GM12878 (cell line): ENCODE measurements at regions not wholly inside any gene's neighbourhood (a gene's known extent, or its start where the extent isn't known, plus 50 kb on each side); places are given as distances from the start of the nearest gene placed in this dataset.

Experiments used
- EED ChIP-seq: sonication (generic); IDR thresholded peaks from 2 replicates; pipeline ENCODE4 v1.6.1; 2016; ENCODE audit warnings: antibody characterized with exemption, low read depth
- GABPA ChIP-seq: IDR thresholded peaks from 2 replicates; pipeline ENCODE4 v1.6.1; 2014; ENCODE audit warnings: antibody characterized with exemption, low read depth, mild to moderate bottlenecking, inconsistent platforms
- SRF ChIP-seq, 2 experiments: IDR thresholded peaks; 2 replicates each; pipeline ENCODE4 v1.6.1; 2011; ENCODE audit warnings: low read depth in 2 of 2, low read length in 2 of 2, mild to moderate bottlenecking in 1 of 2, moderate library complexity in 1 of 2
- SUPT20H ChIP-seq: IDR thresholded peaks from 2 replicates; pipeline ENCODE4 v1.6.1; 2011; ENCODE audit warnings: low read depth, mild to moderate bottlenecking, low read length, moderate library complexity, borderline replicate concordance; ENCODE audit not compliant: control insufficient read depth
- TCF12 ChIP-seq: IDR thresholded peaks from 2 replicates; pipeline ENCODE4 v1.6.1; 2011; ENCODE audit warnings: low read depth, mild to moderate bottlenecking, low read length
- TF ChIP-seq, protein P1 (sequence below), 3 experiments: IDR thresholded peaks in 2 of 3; conservative IDR thresholded peaks in 1 of 3; 2 replicates each; pipeline ENCODE4 v1.5.1; 2011; ENCODE audit warnings: low read depth in 3 of 3, low read length in 3 of 3, mild to moderate bottlenecking in 3 of 3, control low read depth in 2 of 3, moderate library complexity in 2 of 3, inconsistent platforms in 1 of 3, mixed read lengths in 1 of 3; ENCODE audit not compliant: control insufficient read depth in 2 of 3, insufficient read depth in 1 of 3; ENCODE audit errors: extremely low read depth in 1 of 3
- TF ChIP-seq, protein P2 (sequence below): IDR thresholded peaks from 2 replicates; pipeline ENCODE4 v1.6.1; 2012; ENCODE audit warnings: mild to moderate bottlenecking, low read depth, low read length
- TF ChIP-seq, protein P3 (sequence below): IDR thresholded peaks from 2 replicates; pipeline ENCODE4 v1.6.1; 2011; ENCODE audit warnings: mild to moderate bottlenecking, low read depth, low read length, moderate library complexity; ENCODE audit not compliant: insufficient replicate concordance
- TF ChIP-seq, protein P4 (sequence below): fragments of 450-650 bp; IDR thresholded peaks from 2 replicates; pipeline ENCODE4 v1.6.1; 2017; ENCODE audit warnings: mild to moderate bottlenecking, moderate library complexity
- TF ChIP-seq, protein P5 (sequence below): fragments of 450-650 bp; IDR thresholded peaks from 2 replicates; pipeline ENCODE4 v1.6.1; 2016; ENCODE audit warnings: mild to moderate bottlenecking

DNA sequence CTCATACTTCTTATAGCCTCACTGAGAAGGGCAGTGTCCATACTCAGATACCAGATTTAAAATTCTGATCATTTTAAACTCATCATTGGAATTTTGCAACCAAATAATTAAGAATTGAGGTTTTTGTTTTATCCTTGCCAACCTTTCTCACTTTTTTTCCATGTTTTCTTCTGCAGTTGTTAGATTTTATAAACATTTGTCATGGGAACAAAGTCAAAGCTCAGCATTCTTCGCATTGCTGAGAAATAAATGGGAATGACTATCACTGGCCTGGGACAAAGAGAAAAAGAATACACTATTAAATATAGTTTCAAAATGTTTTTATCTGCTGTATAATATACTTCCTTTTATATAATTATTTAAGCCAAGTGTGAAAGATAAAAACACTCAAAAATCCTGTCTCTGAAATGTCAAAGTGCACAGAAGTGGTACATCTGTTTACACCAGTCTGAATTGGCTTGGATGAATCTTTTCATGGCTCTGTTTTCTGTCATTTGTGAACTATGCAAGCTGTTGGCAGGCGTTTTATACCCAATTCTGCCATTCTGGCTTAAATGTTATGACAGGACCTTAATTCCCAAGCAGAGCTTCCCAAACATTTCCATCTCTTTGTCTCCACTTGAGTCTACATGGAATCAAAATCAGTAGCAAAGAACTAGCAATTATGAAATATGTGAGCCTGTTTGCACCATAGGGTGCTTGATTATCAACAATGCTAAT lies 249.3 kb upstream of the SYT4 start:
- TF ChIP-seq, protein P1, sequence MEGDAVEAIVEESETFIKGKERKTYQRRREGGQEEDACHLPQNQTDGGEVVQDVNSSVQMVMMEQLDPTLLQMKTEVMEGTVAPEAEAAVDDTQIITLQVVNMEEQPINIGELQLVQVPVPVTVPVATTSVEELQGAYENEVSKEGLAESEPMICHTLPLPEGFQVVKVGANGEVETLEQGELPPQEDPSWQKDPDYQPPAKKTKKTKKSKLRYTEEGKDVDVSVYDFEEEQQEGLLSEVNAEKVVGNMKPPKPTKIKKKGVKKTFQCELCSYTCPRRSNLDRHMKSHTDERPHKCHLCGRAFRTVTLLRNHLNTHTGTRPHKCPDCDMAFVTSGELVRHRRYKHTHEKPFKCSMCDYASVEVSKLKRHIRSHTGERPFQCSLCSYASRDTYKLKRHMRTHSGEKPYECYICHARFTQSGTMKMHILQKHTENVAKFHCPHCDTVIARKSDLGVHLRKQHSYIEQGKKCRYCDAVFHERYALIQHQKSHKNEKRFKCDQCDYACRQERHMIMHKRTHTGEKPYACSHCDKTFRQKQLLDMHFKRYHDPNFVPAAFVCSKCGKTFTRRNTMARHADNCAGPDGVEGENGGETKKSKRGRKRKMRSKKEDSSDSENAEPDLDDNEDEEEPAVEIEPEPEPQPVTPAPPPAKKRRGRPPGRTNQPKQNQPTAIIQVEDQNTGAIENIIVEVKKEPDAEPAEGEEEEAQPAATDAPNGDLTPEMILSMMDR (IDR thresholded peaks at IDR 0.05 in 2 of 3, conservative IDR thresholded peaks at IDR 0.05 in 1 of 3; ENCODE audit: control insufficient read depth in 2 of 3, extremely low read depth in 1 of 3, insufficient read depth in 1 of 3, low read depth in 3 of 3, low read length in 3 of 3) = no peak
- TF ChIP-seq, protein P2, sequence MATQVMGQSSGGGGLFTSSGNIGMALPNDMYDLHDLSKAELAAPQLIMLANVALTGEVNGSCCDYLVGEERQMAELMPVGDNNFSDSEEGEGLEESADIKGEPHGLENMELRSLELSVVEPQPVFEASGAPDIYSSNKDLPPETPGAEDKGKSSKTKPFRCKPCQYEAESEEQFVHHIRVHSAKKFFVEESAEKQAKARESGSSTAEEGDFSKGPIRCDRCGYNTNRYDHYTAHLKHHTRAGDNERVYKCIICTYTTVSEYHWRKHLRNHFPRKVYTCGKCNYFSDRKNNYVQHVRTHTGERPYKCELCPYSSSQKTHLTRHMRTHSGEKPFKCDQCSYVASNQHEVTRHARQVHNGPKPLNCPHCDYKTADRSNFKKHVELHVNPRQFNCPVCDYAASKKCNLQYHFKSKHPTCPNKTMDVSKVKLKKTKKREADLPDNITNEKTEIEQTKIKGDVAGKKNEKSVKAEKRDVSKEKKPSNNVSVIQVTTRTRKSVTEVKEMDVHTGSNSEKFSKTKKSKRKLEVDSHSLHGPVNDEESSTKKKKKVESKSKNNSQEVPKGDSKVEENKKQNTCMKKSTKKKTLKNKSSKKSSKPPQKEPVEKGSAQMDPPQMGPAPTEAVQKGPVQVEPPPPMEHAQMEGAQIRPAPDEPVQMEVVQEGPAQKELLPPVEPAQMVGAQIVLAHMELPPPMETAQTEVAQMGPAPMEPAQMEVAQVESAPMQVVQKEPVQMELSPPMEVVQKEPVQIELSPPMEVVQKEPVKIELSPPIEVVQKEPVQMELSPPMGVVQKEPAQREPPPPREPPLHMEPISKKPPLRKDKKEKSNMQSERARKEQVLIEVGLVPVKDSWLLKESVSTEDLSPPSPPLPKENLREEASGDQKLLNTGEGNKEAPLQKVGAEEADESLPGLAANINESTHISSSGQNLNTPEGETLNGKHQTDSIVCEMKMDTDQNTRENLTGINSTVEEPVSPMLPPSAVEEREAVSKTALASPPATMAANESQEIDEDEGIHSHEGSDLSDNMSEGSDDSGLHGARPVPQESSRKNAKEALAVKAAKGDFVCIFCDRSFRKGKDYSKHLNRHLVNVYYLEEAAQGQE = no peak
- TF ChIP-seq GABPA = no peak
- TF ChIP-seq, protein P3, sequence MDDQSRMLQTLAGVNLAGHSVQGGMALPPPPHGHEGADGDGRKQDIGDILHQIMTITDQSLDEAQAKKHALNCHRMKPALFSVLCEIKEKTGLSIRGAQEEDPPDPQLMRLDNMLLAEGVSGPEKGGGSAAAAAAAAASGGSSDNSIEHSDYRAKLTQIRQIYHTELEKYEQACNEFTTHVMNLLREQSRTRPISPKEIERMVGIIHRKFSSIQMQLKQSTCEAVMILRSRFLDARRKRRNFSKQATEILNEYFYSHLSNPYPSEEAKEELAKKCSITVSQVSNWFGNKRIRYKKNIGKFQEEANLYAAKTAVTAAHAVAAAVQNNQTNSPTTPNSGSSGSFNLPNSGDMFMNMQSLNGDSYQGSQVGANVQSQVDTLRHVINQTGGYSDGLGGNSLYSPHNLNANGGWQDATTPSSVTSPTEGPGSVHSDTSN = no peak
- TF ChIP-seq EED = no peak
- TF ChIP-seq, protein P4, sequence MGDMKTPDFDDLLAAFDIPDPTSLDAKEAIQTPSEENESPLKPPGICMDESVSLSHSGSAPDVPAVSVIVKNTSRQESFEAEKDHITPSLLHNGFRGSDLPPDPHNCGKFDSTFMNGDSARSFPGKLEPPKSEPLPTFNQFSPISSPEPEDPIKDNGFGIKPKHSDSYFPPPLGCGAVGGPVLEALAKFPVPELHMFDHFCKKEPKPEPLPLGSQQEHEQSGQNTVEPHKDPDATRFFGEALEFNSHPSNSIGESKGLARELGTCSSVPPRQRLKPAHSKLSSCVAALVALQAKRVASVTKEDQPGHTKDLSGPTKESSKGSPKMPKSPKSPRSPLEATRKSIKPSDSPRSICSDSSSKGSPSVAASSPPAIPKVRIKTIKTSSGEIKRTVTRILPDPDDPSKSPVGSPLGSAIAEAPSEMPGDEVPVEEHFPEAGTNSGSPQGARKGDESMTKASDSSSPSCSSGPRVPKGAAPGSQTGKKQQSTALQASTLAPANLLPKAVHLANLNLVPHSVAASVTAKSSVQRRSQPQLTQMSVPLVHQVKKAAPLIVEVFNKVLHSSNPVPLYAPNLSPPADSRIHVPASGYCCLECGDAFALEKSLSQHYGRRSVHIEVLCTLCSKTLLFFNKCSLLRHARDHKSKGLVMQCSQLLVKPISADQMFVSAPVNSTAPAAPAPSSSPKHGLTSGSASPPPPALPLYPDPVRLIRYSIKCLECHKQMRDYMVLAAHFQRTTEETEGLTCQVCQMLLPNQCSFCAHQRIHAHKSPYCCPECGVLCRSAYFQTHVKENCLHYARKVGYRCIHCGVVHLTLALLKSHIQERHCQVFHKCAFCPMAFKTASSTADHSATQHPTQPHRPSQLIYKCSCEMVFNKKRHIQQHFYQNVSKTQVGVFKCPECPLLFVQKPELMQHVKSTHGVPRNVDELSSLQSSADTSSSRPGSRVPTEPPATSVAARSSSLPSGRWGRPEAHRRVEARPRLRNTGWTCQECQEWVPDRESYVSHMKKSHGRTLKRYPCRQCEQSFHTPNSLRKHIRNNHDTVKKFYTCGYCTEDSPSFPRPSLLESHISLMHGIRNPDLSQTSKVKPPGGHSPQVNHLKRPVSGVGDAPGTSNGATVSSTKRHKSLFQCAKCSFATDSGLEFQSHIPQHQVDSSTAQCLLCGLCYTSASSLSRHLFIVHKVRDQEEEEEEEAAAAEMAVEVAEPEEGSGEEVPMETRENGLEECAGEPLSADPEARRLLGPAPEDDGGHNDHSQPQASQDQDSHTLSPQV = no peak
- no peak for TF ChIP-seq SRF (IDR thresholded peaks at IDR 0.05; ENCODE audit: low read depth in 2 of 2, low read length in 2 of 2)
- TF ChIP-seq, protein P5, sequence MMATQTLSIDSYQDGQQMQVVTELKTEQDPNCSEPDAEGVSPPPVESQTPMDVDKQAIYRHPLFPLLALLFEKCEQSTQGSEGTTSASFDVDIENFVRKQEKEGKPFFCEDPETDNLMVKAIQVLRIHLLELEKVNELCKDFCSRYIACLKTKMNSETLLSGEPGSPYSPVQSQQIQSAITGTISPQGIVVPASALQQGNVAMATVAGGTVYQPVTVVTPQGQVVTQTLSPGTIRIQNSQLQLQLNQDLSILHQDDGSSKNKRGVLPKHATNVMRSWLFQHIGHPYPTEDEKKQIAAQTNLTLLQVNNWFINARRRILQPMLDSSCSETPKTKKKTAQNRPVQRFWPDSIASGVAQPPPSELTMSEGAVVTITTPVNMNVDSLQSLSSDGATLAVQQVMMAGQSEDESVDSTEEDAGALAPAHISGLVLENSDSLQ = no peak
- TF ChIP-seq SUPT20H = no peak
- no peak for TF ChIP-seq TCF12
